ENCODE measurements at regions not wholly inside any gene's neighbourhood (a gene's known extent, or its start where the extent isn't known, plus 50 kb on each side); places are given as distances from the start of the nearest gene placed in this dataset.

GRCh38 chr18:62659698-62660097 is 55.6 kb upstream of the PHLPP1 start:
- H3K4me3 ChIP-seq: no peak overlapping the region
- no peak overlapping the region for H3K27ac ChIP-seq
- H3K36me3 ChIP-seq: no peaks in the 10 kb centered on the region
- no peaks in the 10 kb centered on the region for H3K27me3 ChIP-seq
- H3K9ac ChIP-seq (ENCODE audit: low read depth in 2 of 2, low read length in 2 of 2): no peak overlapping the region
- intact Hi-C loops (cut with DNase I): no loop called here
- no peak for TF ChIP-seq CTCF (IDR thresholded peaks at IDR 0.05)
- DNase-seq: no peak
- H3K4me1 ChIP-seq: no peaks in the 10 kb centered on the region
- no peaks in the 10 kb centered on the region for H3K9me3 ChIP-seq

GRCh38 chr18:62660691-62661090 is 54.6 kb upstream of the PHLPP1 start:
- TF ChIP-seq CTCF (IDR thresholded peaks at IDR 0.05): no peak

GRCh38 chr18:62663731-62664336 is 51.5 kb upstream of the PHLPP1 start:
- Histone ChIP-seq H3K27ac (no peak overlapping the region), H3K36me3 (no peaks in the 10 kb centered on the region), H3K9ac (ENCODE audit: low read depth in 2 of 2, low read length in 2 of 2) (no peak overlapping the region), H3K27me3 (no peaks in the 10 kb centered on the region), H3K9me3 (no peaks in the 10 kb centered on the region), H3K4me1 (no peaks in the 10 kb centered on the region), H3K4me3 (no peak overlapping the region)
- intact Hi-C loops (cut with DNase I): no loop called here
- TF ChIP-seq CTCF (IDR thresholded peaks at IDR 0.05): no peak
- DNase-seq: no peak

More at GRCh38 chr18:62660691-62661090, 54.6 kb upstream of the PHLPP1 start:
- no peak for DNase-seq
- Histone ChIP-seq H3K4me3 (no peak overlapping the region), H3K27me3 (no peaks in the 10 kb centered on the region), H3K9ac (ENCODE audit: low read depth in 2 of 2, low read length in 2 of 2) (no peak overlapping the region), H3K4me1 (no peaks in the 10 kb centered on the region), H3K36me3 (no peaks in the 10 kb centered on the region), H3K27ac (no peak overlapping the region), H3K9me3 (no peaks in the 10 kb centered on the region)
- intact Hi-C loops (cut with DNase I): no loop called here

GRCh38 chr18:62664414-62664813 is 50.9 kb upstream of the PHLPP1 start:
- no peak for DNase-seq
- Histone ChIP-seq H3K9ac (ENCODE audit: low read depth in 2 of 2, low read length in 2 of 2) (no peak overlapping the region), H3K36me3 (no peaks in the 10 kb centered on the region), H3K27ac (no peak overlapping the region), H3K9me3 (no peaks in the 10 kb centered on the region), H3K4me1 (no peaks in the 10 kb centered on the region), H3K27me3 (no peaks in the 10 kb centered on the region), H3K4me3 (no peak overlapping the region)
- intact Hi-C loops (cut with DNase I): no loop called here
- TF ChIP-seq CTCF (IDR thresholded peaks at IDR 0.05): no peak

- Histone ChIP-seq H3K9me3 (no peaks in the 10 kb centered on the region), H3K4me1 (no peaks in the 10 kb centered on the region), H3K9ac (ENCODE audit: low read depth in 2 of 2, low read length in 2 of 2) (no peak overlapping the region), H3K4me3 (no peak overlapping the region), H3K27me3 (no peaks in the 10 kb centered on the region), H3K27ac (no peak overlapping the region), H3K36me3 (no peaks in the 10 kb centered on the region)
- intact Hi-C loops (cut with DNase I): no loop called here
- DNase-seq: no peak
- TF ChIP-seq CTCF (IDR thresholded peaks at IDR 0.05): no peak
Measured at GRCh38 chr18:62665188-62665587, 50.2 kb upstream of the PHLPP1 start.

Data from colonic mucosa (tissue), 4 donors.